Kidney capillary endothelial cell (primary cell): ENCODE measurements at regions not wholly inside any gene's neighbourhood (a gene's known extent, or its start where the extent isn't known, plus 50 kb on each side); places are given as distances from the start of the nearest gene placed in this dataset.

ENCODE experiments used
- DNase-seq: peaks from one replicate; pipeline ENCODE4 v3.0.0-alpha.2; 2018; ENCODE audit warnings: low spot score

- no peak for DNase-seq
Observed at GRCh38 chr22:20637750-20638506, 130.5 kb downstream of the MED15 start.

GRCh38 chr22:20638507-20638870, 131.1 kb downstream of the MED15 start:
- no peak for DNase-seq

GRCh38 chr22:20639343-20639742, 131.9 kb downstream of the MED15 start:
- no peak for DNase-seq

- DNase-seq: no peak
Observed at GRCh38 chr22:20639750-20640149, 132.3 kb downstream of the MED15 start.

- DNase-seq: no peak
Observed at GRCh38 chr22:20641198-20641892, 132.6 kb upstream of the SERPIND1 start.

- no peak for DNase-seq
Observed at GRCh38 chr22:20641919-20642579, 131.9 kb upstream of the SERPIND1 start.

GRCh38 chr22:20642668-20643179, 131.2 kb upstream of the SERPIND1 start:
- no peak for DNase-seq

GRCh38 chr22:20644071-20644642, 129.8 kb upstream of the SERPIND1 start:
- no peak for DNase-seq

GRCh38 chr22:20645954-20646353, 128.0 kb upstream of the SERPIND1 start:
- DNase-seq: no peak

GRCh38 chr22:20646415-20646814, 127.5 kb upstream of the SERPIND1 start:
- no peak for DNase-seq

- no peak for DNase-seq
Observed at GRCh38 chr22:20646906-20647305, 127.0 kb upstream of the SERPIND1 start.

GRCh38 chr22:20647586-20648305, 126.2 kb upstream of the SERPIND1 start:
- DNase-seq: no peak

GRCh38 chr22:20648306-20648903, 125.5 kb upstream of the SERPIND1 start:
- no peak for DNase-seq

- no peak for DNase-seq
Observed at GRCh38 chr22:20650294-20651207, 123.4 kb upstream of the SERPIND1 start.

- peak; percentile 10 for DNase-seq
Observed at GRCh38 chr22:20651286-20651685, 122.6 kb upstream of the SERPIND1 start.

- DNase-seq: no peak
Observed at GRCh38 chr22:20652130-20652529, 121.8 kb upstream of the SERPIND1 start.

- no peak for DNase-seq
Observed at GRCh38 chr22:20652582-20652981, 121.3 kb upstream of the SERPIND1 start.

- DNase-seq: no peak
Observed at GRCh38 chr22:20653012-20653794, 120.7 kb upstream of the SERPIND1 start.

GRCh38 chr22:20653795-20654342, 120.0 kb upstream of the SERPIND1 start:
- no peak for DNase-seq
